HG02642 (cell line): ENCODE measurements at regions not wholly inside any gene's neighbourhood (a gene's known extent, or its start where the extent isn't known, plus 50 kb on each side); places are given as distances from the start of the nearest gene placed in this dataset.
"Not testable (repeated sequence)": the region's sequence is repeated elsewhere in the genome, so short reads cannot be mapped to it uniquely, and the experiment has no call there.

ENCODE experiments used
- ATAC-seq: cut with Tn5 transposase; IDR thresholded peaks from one replicate; pipeline ENCODE4 v1.9.1; 2021; ENCODE audit warnings: mild to moderate bottlenecking; ENCODE audit not compliant: unreplicated experiment, poor library complexity

DNA sequence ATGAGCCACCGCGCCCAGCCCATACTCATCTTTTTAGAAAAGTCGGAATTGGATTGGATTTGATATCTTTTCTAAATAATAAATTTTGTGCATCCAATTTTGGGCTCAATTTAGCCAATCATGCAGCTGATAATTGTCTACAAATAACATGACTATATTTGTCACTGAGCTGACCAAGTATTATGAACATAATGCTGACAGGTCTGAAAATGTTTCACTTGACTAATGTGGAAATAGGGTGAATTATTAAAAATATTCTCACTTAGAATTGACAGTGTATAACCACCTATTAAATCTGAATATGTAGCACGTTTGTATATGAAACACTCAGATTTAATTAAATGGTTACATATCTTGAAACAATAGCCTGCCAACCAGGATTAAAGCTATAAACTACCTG, 657.2 kb upstream of the FSHR start:
- ATAC-seq, result no peak

DNA sequence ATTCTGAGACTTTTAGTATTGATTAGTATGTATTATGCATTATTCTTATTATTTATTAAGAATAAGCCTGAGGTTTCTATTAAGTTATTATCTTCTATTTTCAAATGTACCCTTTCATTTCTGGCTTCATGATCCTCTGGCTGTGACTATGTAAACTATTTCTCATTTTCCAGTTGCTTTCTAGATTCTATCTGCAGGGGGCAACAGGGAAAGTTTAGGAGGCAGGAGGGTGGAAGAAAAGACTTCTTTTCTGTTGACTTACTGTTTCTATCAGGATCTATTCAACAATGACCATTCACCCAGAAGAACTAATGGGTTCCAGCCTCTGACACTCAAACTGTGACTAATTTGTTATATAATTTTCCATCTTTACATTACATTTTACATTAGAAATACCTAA, 653.4 kb upstream of the FSHR start:
- ATAC-seq, result no peak

DNA sequence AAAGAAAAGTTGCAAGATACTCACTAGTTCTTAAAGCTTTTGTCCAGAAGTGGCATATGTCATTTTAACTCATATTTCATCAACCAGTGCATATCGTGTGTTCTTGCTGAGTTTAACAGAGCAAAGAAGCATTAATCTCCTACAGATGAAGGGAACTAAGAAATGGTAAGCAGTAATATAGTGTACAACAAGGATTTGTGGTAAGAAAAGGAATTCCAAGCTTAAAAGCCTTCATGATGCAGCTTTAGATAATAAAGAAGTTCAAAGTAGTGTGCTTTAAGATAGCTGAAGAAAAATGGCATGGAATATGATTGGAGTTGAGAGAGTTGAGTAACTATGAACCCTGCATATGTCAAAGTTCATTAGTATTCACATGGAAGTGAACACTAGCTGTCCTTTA, 649.8 kb upstream of the FSHR start:
- no peak for ATAC-seq

DNA sequence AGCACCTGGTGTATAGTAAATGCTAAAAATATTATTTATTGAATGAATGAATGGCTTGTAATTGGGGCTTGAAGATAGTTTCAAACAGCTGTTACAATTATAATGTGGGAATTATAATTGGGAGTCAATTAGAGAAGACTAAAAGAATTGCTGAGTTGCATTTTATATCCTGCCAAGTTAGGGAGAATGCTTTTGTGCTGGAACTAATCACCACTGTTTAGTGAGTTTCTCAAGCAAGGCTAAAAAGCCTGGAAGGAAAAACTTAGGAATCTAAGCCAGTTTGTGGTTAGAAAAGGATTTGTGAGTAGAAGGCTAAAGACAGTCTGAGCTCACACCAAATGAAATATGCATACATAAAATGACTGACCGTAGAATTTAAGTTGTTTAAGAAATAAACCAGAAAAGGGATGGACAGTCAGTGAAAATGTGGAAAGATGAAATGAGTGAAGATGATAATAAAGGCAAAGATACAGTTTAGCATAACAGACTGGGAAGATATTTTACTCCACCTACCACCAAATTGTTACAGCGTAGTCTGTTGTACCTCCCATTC, 647.7 kb upstream of the FSHR start:
- no peak for ATAC-seq

DNA sequence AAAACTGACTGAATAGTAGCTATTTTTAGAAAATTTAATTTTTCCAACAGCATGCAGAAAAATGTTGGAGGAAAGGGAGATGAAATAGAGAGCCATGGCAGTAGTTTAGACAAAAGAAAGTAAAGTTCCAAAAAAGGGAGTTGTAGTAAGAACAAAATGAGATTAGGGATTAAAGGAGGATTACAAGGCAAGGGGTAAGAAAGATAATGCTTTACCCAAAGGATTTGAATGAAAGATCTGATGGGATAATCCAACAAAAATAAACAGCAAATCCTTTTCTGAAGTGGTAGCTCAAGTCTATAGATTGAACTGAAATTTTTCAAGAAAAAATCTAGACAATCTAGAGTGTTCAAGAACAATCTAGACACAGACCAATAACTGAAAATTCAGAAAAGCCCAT, 644.3 kb upstream of the FSHR start:
- ATAC-seq, result no peak

DNA sequence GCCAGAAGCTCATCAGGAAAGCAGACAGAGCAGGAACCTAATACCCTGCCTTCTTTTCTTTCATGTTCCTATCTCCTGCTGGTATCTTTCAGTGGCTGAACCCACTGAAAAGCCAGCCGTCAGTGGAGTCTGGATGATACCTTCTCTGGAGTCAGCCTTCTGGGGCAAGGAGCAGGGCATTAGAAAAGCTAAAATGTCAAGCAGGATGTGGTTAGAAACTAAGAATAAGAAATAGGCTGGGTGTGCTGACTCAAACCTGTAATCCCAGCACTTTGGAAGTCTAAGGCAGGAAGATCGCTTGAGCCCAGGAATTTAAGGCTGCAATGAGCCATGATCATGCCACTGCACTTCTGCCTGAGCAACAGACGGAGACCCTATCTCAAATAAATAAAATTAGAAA, 642.0 kb upstream of the FSHR start:
- no peak for ATAC-seq

DNA sequence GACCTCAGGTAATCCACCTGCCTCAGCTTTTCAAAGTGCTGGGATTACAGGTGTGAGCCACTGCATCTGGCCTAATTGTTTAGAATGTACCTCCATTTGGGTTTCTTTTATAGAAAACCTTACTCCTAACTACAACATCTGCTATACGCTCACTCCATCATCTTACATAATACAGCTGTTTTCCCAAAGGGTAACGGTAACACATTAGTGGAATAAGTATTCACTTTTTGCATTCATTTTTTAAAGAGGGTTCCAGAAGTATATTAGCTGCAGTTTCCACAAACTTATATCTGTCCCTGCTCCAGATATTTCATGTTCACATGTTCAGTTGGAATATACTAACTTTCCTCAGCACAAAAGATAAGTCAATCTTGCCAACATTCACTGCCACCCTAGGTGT, 640.1 kb upstream of the FSHR start:
- ATAC-seq, result no peak

DNA sequence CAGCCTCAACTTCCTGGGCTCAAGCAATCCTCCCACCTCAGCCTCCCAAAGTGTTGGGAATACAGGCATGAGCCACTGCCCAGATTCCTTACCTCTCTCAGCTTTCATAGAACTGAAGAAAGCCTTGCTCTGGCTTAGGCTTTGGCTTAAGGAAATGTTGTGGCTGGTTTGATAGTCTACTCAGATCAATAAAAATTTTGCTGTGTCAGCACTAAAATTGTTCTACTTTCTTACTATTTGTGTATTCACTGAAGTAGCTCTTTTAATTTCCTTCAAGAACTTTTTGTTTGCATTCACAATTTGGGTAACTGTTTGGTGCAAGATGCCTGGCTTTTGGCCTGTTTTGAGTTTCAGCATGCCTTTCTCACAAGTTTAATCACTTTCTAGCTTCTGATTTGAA, 634.0 kb upstream of the FSHR start:
- no peak for ATAC-seq

DNA sequence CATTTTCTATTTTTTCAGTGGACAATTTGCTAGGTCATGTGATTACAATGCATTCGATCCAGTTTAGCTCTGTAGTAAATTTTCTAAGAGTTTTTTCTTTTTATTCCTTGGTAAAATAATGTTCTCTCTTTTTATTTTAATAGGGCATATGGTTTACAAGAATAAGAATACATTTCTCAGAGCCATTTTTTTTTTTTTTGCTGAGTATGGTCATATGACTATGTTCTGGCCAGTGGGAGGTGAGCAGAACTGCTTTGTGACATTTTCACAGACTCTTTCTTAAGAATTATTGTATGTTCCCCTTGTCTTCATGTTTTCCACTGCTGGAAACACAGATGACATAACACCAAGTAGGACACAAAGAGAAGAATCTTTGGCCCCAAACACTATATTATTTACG, 626.6 kb upstream of the FSHR start:
- no peak for ATAC-seq

DNA sequence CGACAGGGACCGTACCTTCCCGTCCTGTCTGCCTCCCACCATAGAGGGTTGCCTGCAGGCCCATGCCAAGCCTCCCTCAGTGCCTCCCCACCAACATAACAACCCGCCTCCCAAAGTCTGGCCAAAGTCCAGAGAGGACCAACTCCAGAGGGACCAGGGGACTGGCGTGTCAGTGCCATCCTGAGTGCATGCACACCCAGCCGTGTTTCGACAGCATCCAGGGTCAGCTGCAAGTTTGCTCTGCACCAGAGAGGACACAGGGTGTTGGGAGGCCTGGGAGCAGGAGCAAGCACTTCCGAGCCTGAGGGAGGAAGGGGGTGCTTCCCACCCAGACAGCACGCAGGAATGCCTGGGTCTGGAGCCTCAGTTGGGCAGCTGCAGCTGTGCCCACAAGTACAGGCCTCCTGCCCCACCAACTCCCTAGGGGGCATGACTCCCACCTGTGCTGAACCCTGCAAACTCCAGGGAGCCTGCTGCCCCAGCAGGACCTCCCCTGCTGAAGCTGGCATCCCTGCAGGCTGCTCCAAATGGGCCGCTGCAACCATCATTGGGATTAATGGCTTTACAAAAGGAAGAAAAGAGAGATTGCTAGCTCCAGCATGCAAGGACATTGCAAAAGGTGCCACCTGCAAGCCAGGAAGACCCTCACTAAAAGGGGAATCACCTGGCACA, 618.1 kb upstream of the FSHR start:
- no peak for ATAC-seq

DNA sequence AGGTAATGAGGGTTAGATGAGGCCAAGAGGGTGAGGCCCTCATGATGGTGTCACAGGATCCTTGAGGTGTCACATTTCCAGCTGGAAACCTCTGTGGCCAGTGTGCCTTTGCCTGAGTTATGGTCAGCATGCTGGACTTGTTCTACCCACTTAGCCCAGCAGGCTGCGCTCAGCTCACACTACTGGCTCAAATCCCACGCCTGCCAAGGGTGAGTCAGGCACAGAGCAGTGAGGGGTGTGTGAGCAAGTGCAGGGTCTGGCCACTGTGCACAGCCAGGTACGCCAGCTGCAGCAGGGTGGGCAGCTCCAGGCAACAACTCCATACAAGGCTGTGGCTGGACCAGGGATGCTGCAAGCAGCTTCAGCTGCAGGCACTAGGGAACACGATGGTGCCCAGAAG, 616.6 kb upstream of the FSHR start:
- ATAC-seq, result no peak

DNA sequence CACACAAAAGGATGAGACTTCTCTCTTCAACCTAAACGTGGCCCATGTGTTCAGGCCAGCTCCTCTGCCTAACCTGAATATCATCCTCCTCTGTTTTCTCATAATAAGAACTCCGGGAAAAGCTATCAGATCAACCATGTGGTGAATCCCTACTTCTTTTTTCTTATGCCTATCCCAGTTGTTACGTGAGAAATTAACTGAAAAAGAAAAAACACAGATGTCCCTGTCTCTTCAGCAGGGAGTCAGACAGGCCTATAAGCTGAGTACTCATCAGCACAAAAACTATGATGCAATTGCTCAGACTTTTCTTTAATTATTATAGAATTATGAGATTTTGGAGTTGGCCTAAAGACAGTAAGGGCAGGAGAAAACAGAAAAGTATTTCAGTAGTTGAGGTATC, 613.0 kb upstream of the FSHR start:
- ATAC-seq, result no peak

DNA sequence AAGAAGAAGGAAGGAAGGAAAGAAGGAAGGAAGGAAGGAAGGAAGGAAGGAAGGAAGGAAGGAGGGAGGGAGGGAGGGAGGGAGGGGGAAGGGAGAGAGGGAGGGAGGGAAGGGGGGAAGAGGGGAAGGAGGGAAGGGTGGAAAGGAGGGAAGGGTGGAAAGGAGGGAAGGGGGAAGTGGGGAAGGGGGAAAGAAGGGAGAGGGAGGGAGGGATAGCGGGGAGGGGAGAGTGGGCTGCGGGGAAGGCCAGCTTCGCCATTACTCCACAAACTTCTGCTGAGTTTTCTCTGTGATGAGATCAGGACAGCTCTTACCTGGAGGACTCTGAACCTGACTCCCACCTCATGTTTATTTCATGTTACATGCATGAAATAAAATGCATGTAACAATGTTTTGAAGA, 601.5 kb upstream of the FSHR start:
- no peak for ATAC-seq

DNA sequence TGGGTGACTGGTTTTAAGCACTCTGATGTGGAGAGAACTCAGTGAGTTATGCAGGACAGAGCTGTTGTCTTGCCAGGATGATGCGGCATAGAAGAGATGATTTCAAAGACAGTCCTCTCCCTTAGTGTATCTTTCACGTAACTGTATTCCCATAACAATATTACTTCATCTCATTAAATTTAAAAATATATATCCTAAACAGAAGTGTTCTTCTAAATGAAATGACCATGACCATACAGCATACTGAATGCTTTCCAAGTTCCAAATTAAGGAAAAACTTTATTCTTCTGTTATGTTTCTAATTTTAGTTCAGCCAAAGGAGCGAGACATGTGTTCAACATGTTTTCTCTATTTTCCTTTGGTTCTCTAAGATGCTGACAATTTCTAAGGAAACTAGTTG, 600.1 kb upstream of the FSHR start:
- no peak for ATAC-seq

DNA sequence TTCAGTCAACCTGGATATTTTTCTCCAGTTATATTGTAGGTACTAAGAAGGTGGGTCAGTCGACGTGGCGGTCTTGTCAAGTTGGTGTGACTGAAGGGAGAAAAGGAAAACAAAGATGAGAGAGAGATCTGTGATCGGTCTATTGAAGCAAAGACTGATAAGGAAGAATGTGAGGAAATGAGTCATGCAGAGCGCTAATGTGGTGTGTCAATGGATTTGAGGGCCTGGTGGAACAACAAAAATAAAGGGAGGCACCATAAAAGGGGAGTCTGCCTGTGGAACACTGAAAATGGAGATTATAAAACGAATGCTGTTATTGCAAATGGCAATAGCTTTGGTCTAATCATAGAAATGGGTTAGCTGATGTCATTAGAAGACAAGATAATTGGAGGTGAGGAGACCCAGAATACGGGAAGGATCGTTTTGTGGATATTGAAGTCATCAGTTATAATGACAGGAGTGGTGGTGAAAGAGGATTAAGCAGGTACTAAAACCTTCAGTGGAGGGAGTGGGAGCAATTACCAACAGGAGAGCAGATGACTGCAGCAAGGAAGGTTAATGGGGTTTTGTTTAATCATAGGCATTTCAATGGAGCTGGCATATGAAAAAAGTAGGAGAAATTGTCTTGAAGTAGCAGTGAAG, 599.1 kb upstream of the FSHR start:
- ATAC-seq, result no peak

DNA sequence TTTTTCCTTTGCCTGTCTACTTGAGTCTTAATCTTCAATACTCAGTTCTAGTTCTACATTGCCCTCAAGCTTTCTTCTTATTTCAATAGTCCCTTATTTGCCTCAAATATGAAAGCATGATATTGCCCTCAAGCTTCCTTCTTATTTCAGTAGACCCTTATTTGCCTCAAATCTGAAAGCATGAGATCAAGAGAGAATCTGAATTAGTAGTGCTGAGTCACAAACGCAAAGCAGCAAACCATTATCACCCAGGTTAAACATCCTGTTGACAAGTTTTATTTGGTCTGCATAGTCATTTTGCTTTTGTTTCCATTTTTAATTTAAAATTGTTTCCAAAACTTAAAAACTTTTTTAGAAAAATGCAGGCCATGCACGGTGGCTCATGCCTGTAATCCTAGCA, 583.3 kb upstream of the FSHR start:
- no peak for ATAC-seq

DNA sequence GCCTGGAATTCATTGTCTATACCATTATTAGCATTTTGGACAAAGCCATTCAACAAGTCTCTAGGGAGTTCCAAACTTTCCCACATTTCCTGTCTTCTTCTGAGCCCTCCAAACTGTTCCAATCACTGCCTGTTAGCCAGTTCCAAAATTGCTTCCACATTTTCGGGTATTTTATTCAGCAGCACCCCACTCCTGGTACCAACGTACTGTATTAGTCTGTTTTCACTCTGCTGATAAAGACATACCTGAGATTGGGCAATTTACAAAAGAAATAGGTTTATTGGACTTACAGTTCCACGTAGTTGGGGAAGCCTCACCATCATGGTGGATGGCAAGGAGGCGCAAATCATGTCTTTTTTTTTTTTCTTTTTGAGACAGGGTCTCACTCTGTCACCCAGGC, 578.6 kb upstream of the FSHR start:
- ATAC-seq, result not testable (repeated sequence)

DNA sequence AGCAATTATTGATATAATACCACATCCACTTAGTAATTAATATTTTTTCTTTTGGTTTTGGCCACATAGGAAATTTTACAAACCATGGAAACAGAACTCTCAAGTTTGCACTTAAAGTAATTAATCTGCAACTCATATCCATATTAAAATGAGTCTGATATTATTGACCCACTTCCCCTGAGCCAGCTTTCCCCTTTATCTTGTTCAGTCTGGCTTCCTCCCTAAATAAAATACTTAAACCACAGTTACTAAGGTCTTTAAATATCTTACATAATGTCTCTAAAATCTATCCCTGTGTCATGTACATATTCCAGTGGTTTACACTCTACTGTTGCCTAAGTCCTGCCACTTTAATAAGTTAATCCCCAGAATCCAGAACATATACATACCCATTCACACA, 564.9 kb upstream of the FSHR start:
- ATAC-seq, result no peak

DNA sequence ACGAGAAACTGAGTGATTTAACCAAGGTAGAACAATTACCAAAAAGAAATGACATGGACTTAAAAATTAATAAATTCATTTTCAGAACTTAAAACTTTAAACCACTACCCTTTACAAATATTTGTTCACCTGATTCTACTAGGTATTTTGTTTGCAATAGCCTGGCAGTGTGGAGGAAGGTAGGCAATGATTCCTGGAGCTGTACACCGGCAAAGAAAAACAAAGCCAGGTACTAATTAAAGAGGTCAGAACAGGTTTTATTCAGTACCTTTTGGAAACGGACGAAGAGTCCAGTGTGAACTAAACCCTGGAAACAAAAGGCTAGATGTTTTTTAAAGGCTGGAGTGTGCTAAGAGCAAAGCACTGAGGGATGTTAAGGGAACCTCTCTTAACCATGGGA, 561.3 kb upstream of the FSHR start:
- ATAC-seq, result no peak

DNA sequence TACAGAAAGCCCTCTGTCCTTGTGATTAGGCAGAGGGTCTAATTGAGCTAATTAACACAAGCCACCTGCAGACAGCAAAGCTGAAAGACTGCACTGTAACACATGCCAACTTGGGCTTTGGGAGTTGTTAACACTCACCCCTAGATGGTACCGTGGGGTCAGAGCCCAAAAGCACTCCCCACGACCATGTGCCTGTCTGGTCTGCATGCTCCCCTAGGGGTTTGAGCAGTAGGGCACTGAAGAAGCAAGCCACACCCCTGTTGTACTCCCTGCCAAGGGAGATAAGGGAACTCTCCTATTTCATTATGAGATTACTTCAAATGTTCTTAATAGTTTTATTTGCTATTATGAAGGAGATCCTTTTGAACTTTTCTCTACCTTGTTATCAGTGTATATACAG, 560.1 kb upstream of the FSHR start:
- no peak for ATAC-seq

DNA sequence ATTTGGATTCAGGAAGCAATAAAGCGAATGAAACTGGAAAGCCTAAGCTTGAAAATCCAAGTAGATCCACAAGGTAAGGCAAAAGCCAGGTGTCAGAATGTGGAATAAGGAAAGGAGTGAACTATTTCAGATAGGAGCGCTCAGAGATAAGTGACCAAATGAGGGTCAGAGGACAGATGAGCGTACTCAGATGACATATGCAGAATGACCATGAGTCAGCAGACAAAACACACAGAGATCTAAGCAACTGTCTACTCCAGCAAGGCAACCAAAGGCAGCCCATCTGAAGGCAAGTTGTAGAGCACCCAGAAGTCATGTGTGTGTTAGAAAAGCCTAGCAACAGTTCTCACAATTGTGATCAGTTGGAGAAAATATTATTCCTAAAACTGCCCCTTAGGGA, 548.4 kb upstream of the FSHR start:
- no peak for ATAC-seq

DNA sequence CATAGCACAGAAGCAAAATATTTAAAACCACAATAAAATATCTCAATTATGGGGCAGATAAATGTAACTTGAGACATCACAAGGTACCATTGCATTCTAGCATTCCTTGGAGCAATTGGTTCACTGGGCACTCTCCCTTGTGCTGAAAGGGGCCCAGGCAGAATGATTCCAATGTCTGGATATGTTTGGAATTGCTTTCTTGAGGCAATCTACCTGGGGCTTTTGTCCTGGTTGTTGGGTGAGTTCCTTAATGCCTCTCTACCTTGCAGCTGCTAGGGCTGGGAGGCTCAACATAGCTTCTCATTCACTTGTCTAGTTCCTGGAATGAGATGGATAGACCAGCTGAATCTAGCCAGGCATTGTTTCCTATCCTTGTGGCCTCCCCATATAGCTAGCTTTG, 539.6 kb upstream of the FSHR start:
- no peak for ATAC-seq
